ENCODE measurements at regions not wholly inside any gene's neighbourhood (a gene's known extent, or its start where the extent isn't known, plus 50 kb on each side); places are given as distances from the start of the nearest gene placed in this dataset.

- Histone ChIP-seq H3K27me3 (ENCODE audit: low read length) (no peaks in the 10 kb centered on the region), H3K4me3 (ENCODE audit: insufficient read depth, low read length, poor library complexity, severe bottlenecking) (no peak overlapping the region), H3K9me3 (ENCODE audit: insufficient read depth, low read length) (no peaks in the 10 kb centered on the region), H3K9me2 (replicated peaks; ENCODE audit: insufficient read depth, low read length) (no peaks in the 10 kb centered on the region), H3K4me2 (ENCODE audit: low read depth, low read length, poor library complexity, severe bottlenecking) (no peak overlapping the region), H3K9ac (ENCODE audit: low read length) (no peak overlapping the region), H3K27ac (ENCODE audit: low read depth, low read length) (no peak overlapping the region), H4K20me1 (ENCODE audit: low read depth, low read length) (no peaks in the 10 kb centered on the region), H3K79me2 (ENCODE audit: insufficient read depth, low read length) (no peaks in the 10 kb centered on the region), H3K36me3 (ENCODE audit: low read length) (no peaks in the 10 kb centered on the region), H3F3A (ENCODE audit: insufficient read depth) (no peaks in the 10 kb centered on the region), H2AFZ (ENCODE audit: low read depth, low read length, severe bottlenecking) (no peak overlapping the region)
- no peak for TF ChIP-seq CTCF (IDR thresholded peaks at IDR 0.05; ENCODE audit: insufficient read depth, low read length, poor library complexity, severe bottlenecking)
- no peak for TF ChIP-seq EZH2phosphoT487 (conservative IDR thresholded peaks at IDR 0.05; ENCODE audit: low read length)
These were observed 69.2 kb upstream of the AHR start for GRCh38 chr7:17229228-17229627.

GRCh38 chr7:17230099-17230807 lies 68.2 kb upstream of the AHR start:
- Histone ChIP-seq H2AFZ (ENCODE audit: low read depth, low read length, severe bottlenecking) (no peak overlapping the region), H3K27ac (ENCODE audit: low read depth, low read length) (no peak overlapping the region), H3K9me2 (replicated peaks; ENCODE audit: insufficient read depth, low read length) (no peaks in the 10 kb centered on the region), H3K4me2 (ENCODE audit: low read depth, low read length, poor library complexity, severe bottlenecking) (no peak overlapping the region), H3K36me3 (ENCODE audit: low read length) (no peaks in the 10 kb centered on the region), H3K27me3 (ENCODE audit: low read length) (no peaks in the 10 kb centered on the region), H3K9ac (ENCODE audit: low read length) (no peak overlapping the region), H3K9me3 (ENCODE audit: insufficient read depth, low read length) (no peaks in the 10 kb centered on the region), H4K20me1 (ENCODE audit: low read depth, low read length) (no peaks in the 10 kb centered on the region), H3K79me2 (ENCODE audit: insufficient read depth, low read length) (no peaks in the 10 kb centered on the region), H3K4me3 (ENCODE audit: insufficient read depth, low read length, poor library complexity, severe bottlenecking) (no peak overlapping the region), H3F3A (ENCODE audit: insufficient read depth) (no peaks in the 10 kb centered on the region)
- TF ChIP-seq CTCF (IDR thresholded peaks at IDR 0.05; ENCODE audit: insufficient read depth, low read length, poor library complexity, severe bottlenecking) = no peak
- TF ChIP-seq EZH2phosphoT487 (conservative IDR thresholded peaks at IDR 0.05; ENCODE audit: low read length) = no peak

- H2AFZ ChIP-seq (ENCODE audit: low read depth, low read length, severe bottlenecking) = peak overlapping the region; percentile 97
- H3K79me2 ChIP-seq (ENCODE audit: insufficient read depth, low read length) = no peaks in the 10 kb centered on the region
- H3K4me3 ChIP-seq (ENCODE audit: insufficient read depth, low read length, poor library complexity, severe bottlenecking) = peak overlapping the region; percentile 27
- no peaks in the 10 kb centered on the region for H3K27me3 ChIP-seq (ENCODE audit: low read length)
- H3K9me3 ChIP-seq (ENCODE audit: insufficient read depth, low read length) = no peaks in the 10 kb centered on the region
- H3K4me2 ChIP-seq (ENCODE audit: low read depth, low read length, poor library complexity, severe bottlenecking) = peak overlapping the region; percentile 58
- H4K20me1 ChIP-seq (ENCODE audit: low read depth, low read length) = no peaks in the 10 kb centered on the region
- no peaks in the 10 kb centered on the region for H3K9me2 ChIP-seq (replicated peaks; ENCODE audit: insufficient read depth, low read length)
- H3F3A ChIP-seq (ENCODE audit: insufficient read depth) = no peaks in the 10 kb centered on the region
- peak overlapping the region; percentile 46 for H3K9ac ChIP-seq (ENCODE audit: low read length)
- no peaks in the 10 kb centered on the region for H3K36me3 ChIP-seq (ENCODE audit: low read length)
- TF ChIP-seq CTCF (IDR thresholded peaks at IDR 0.05; ENCODE audit: insufficient read depth, low read length, poor library complexity, severe bottlenecking) (no peak), EZH2phosphoT487 (conservative IDR thresholded peaks at IDR 0.05; ENCODE audit: low read length) (no peak)
- peak overlapping the region; percentile 68 for H3K27ac ChIP-seq (ENCODE audit: low read depth, low read length)
These were observed 64.8 kb upstream of the AHR start for GRCh38 chr7:17233603-17234002.
